ENCODE measurements at regions not wholly inside any gene's neighbourhood (a gene's known extent, or its start where the extent isn't known, plus 50 kb on each side); places are given as distances from the start of the nearest gene placed in this dataset.
"Not testable (repeated sequence)": the region's sequence is repeated elsewhere in the genome, so short reads cannot be mapped to it uniquely, and the experiment has no call there.

- no peak overlapping the region for H3K4me3 ChIP-seq (ENCODE audit: low read length)
- no peak for TF ChIP-seq ZNF274 (IDR thresholded peaks at IDR 0.05; ENCODE audit: low read depth, low read length)
These were observed 154.5 kb downstream of the OR4C45 start for GRCh38 chr11:50187220-50187619.

GRCh38 chr11:50188040-50188439 lies 155.4 kb downstream of the OR4C45 start:
- H3K4me3 ChIP-seq (ENCODE audit: low read length): no peak overlapping the region
- no peak for TF ChIP-seq ZNF274 (IDR thresholded peaks at IDR 0.05; ENCODE audit: low read depth, low read length)

GRCh38 chr11:50192743-50193142 lies 160.1 kb downstream of the OR4C45 start:
- H3K4me3 ChIP-seq (ENCODE audit: low read length): no peak overlapping the region
- TF ChIP-seq ZNF274 (IDR thresholded peaks at IDR 0.05; ENCODE audit: low read depth, low read length): no peak

- TF ChIP-seq ZNF274 (IDR thresholded peaks at IDR 0.05; ENCODE audit: low read depth, low read length): no peak
- no peak overlapping the region for H3K4me3 ChIP-seq (ENCODE audit: low read length)
These were observed 181.7 kb downstream of the OR4C45 start for GRCh38 chr11:50214376-50214775.

GRCh38 chr11:50220651-50221050 lies 188.0 kb downstream of the OR4C45 start:
- no peak for TF ChIP-seq ZNF274 (IDR thresholded peaks at IDR 0.05; ENCODE audit: low read depth, low read length)

GRCh38 chr11:50238368-50238767 lies 205.7 kb downstream of the OR4C45 start:
- not testable (repeated sequence) for H3K4me3 ChIP-seq (ENCODE audit: low read length)

More at GRCh38 chr11:50220651-50221050, 188.0 kb downstream of the OR4C45 start:
- H3K4me3 ChIP-seq (ENCODE audit: low read length): no peak overlapping the region

- TF ChIP-seq ZNF274 (IDR thresholded peaks at IDR 0.05; ENCODE audit: low read depth, low read length): no peak
- no peak overlapping the region for H3K4me3 ChIP-seq (ENCODE audit: low read length)
These were observed 213.5 kb downstream of the OR4C45 start for GRCh38 chr11:50246183-50246582.

GRCh38 chr11:50246699-50247098 lies 214.0 kb downstream of the OR4C45 start:
- TF ChIP-seq ZNF274 (IDR thresholded peaks at IDR 0.05; ENCODE audit: low read depth, low read length): no peak
- no peak overlapping the region for H3K4me3 ChIP-seq (ENCODE audit: low read length)

GRCh38 chr11:50247309-50247874 lies 214.7 kb downstream of the OR4C45 start:
- TF ChIP-seq ZNF274 (IDR thresholded peaks at IDR 0.05; ENCODE audit: low read depth, low read length): no peak
- no peak overlapping the region for H3K4me3 ChIP-seq (ENCODE audit: low read length)

- H3K4me3 ChIP-seq (ENCODE audit: low read length): no peak overlapping the region
These were observed 235.2 kb downstream of the OR4C45 start for GRCh38 chr11:50267851-50268250.

GRCh38 chr11:50275133-50275532 lies 242.5 kb downstream of the OR4C45 start:
- H3K4me3 ChIP-seq (ENCODE audit: low read length): no peak overlapping the region
- TF ChIP-seq ZNF274 (IDR thresholded peaks at IDR 0.05; ENCODE audit: low read depth, low read length): no peak

More at GRCh38 chr11:50267851-50268250, 235.2 kb downstream of the OR4C45 start:
- TF ChIP-seq ZNF274 (IDR thresholded peaks at IDR 0.05; ENCODE audit: low read depth, low read length): no peak

- no peak for TF ChIP-seq ZNF274 (IDR thresholded peaks at IDR 0.05; ENCODE audit: low read depth, low read length)
These were observed 246.1 kb downstream of the OR4C45 start for GRCh38 chr11:50278756-50279155.

GRCh38 chr11:50298182-50298988 lies 265.7 kb downstream of the OR4C45 start:
- no peak for TF ChIP-seq ZNF274 (IDR thresholded peaks at IDR 0.05; ENCODE audit: low read depth, low read length)
- peak overlapping the region; percentile 65; the same call in 1 of the 2 replicates for H3K4me3 ChIP-seq (ENCODE audit: low read length)

More at GRCh38 chr11:50278756-50279155, 246.1 kb downstream of the OR4C45 start:
- H3K4me3 ChIP-seq (ENCODE audit: low read length): no peak overlapping the region

- H3K4me3 ChIP-seq (ENCODE audit: low read length): not testable (repeated sequence)
These were observed 298.0 kb downstream of the OR4C45 start for GRCh38 chr11:50330723-50331122.

- no peak for TF ChIP-seq ZNF274 (IDR thresholded peaks at IDR 0.05; ENCODE audit: low read depth, low read length)
- H3K4me3 ChIP-seq (ENCODE audit: low read length): no peak overlapping the region
These were observed 301.2 kb downstream of the OR4C45 start for GRCh38 chr11:50333861-50334260.

- H3K4me3 ChIP-seq (ENCODE audit: low read length): not testable (repeated sequence)
These were observed 304.8 kb downstream of the OR4C45 start for GRCh38 chr11:50337432-50337831.

GRCh38 chr11:50348018-50348417 lies 315.3 kb downstream of the OR4C45 start:
- H3K4me3 ChIP-seq (ENCODE audit: low read length): not testable (repeated sequence)

Measured in GM08714 (cell line).